ENCODE measurements at regions not wholly inside any gene's neighbourhood (a gene's known extent, or its start where the extent isn't known, plus 50 kb on each side); places are given as distances from the start of the nearest gene placed in this dataset.

DNA sequence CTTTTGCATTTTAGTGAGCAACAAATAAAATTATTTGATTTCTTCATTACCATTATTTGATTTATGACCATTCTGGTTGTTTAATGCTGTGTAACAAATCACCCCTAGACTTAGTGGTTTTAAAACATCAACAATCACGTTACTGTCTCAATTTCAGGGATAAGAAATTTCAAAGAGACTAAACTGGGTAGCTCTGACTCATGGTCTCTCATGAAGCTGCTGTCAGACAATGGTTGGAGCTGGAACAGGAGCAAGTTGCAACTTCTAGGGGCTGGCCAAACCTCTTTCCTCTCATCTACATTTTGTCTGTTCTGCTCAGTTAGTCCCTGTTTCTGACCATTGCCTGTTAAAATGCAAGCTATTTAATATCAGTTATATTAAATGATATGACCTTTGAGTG is 517.0 kb downstream of the KCNH5 start:
- no peak for DNase-seq (ENCODE audit: low spot score)

DNA sequence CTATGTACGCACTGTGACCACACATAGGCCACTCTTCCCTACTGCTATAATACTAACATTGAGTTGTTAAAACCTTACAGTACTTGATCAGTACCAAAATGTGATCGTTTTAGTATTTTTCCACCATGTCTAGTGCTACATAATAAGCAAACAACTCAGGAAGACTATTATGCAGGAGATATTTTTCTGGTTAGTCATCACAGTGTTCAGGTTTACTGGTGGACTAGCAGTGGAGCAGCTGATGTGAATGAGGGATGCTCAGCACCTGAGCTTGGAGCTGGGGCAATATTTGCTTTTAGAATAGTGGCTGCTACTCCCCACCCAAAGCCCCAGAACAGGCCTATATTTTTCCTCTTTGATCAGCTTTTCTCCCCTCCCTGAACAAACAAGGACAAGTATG is 513.1 kb downstream of the KCNH5 start:
- DNase-seq (ENCODE audit: low spot score): no peak

DNA sequence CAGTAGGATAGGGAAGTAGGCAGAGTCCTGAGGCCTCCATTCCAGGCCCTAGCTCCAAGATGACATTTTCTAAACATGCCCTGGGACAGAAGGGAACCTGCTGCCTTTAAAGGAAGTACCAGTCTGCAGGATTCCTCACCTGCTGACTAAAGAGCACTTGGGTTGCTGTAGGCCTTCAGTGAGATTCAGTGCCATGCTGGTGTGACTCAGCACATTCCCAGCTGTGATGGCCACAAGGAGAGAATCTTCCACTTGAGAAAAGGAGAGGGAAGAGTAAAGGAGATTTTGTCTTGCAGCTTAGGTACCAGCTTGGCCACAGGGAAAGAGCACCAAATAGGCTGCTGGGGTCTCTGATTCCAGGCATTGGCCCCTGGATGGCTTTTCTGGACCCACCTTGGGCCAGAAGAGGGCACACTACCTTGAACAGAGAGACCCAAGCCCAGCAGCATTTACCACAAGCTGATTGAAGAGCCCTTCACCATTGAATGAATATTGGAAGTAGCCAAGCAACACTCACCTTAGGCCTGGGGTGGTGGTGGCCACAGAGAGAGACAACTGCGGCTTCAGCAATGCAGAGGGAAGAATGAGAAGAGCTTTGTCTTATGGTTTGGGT is 498.3 kb downstream of the KCNH5 start:
- no peak for DNase-seq (ENCODE audit: low spot score)

DNA sequence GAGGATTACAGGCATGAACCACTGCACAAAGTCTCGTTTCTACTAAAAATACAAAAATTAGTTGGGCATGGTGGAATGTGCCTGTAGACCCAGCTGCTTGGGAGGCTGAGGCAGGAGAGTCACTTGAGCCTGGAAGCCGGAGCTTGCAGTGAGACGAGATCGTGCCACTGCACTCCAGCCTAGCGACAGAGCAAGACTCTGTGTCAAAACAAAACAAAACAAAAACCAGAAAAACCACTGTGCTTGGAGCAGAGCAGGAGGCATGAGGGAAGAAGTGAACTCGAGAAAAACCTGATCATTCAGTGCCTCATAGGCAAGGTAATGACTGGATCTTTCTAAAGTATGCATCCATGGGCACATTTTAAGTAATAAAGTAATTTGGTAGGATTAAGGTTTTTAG is 487.8 kb downstream of the KCNH5 start:
- DNase-seq (ENCODE audit: low spot score): no peak

DNA sequence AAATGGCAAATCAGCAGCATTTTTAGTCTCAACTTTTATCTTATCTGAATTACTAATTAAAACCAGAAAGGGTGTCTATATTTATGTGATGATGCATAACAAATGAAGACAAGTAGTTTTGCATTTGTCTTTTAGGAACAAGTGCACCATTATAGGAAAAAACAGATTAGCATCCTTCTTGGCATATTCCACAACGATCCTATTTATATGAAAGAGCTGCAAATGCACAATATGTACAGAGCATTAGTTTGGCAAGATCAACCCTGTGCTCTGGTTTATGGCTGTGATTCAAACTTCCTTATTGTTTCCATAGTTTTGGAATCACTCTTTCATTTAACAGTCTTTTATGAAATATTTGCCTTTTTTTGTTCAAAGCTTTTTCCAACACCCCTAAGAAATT is 486.8 kb downstream of the KCNH5 start:
- no peak for DNase-seq (ENCODE audit: low spot score)

DNA sequence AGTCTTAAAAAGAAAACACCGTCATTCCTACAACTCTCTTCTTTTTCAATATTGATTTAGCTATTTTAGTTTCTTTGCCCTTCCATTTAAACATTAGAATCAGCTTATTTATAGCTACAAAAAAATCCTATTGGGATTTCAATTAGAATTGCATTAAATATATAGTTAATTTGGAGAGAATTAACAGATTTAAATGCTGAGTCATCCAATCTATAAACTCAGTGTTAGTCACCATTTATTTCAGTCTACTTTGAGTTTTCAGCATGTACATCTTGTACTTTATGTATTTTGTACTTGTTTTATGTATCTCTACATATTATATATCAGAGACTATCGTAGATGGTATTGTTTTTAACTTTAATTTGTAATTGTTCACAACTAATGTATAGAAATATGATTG is 460.0 kb downstream of the KCNH5 start:
- DNase-seq (ENCODE audit: low spot score): no peak

DNA sequence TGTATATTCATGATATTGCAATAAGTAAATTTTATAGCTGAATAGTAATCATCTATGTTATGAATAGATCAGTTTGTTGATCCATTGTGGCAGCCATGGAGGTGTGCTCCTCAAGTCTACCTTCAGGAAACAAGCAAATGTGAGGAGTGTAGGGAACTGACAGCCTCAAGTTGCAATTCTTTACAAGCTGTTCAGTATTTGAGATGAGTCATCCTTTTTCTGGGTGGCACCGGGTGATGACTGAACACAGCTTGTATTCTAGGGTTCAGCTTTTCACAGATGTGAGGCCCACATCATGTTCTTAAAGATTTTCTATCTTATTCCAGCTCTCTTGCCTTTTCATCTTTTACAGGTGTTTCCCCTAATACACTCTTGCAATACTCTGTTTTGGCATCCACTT is 452.4 kb downstream of the KCNH5 start:
- no peak for DNase-seq (ENCODE audit: low spot score)

DNA sequence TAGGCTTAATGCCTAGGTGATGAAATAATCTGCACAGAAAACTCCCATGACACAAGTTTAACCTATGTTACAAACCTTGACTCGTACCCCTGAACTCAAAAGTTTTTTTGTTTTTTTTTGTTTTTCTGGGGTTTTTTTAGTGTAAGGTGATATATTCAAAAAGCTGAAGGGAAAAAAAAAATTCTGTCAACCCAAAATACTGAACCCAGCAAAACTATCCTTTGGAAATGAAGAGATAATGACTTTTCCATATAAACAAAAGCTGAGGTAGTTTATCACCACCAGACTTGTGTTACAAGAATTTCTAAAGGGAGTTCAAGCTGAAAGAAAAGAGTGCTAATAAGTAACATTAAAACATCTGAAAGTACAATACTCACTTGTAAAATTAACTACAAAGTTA is 448.1 kb downstream of the KCNH5 start:
- DNase-seq (ENCODE audit: low spot score): no peak

DNA sequence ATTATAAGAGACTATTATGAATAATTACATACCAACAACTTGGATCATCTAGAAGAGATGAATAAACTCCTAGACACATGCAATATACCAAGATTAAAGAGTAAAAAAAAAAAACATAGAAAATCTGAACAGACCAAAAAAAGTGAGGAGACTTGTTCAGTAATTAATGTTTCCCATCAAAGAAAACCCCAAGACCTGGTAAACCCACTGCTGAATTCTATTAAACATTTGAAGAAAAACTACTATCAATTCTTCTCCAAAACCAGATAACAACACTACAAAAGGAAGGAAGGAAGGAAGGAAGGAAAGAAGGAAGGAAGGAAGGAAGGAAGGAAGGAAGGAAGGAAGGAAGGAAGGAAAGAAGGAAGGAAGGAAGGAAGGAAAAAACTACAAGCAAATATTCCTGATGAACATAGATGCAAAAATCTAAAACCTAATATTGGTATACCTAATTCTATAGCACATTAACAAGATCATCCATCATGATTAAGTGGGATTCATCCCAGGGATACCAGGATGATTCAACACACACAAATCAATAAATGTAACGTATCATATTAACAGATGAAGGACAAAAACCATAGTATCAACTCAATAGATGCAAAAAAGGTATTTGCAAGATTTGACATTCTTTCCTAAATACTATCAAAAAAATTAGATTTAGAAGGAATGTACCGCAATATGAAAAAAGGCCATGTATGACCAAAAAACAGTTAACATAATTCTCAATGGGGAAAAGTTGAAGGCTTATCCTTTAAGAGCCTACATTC is 445.5 kb downstream of the KCNH5 start:
- DNase-seq (ENCODE audit: low spot score): no peak

DNA sequence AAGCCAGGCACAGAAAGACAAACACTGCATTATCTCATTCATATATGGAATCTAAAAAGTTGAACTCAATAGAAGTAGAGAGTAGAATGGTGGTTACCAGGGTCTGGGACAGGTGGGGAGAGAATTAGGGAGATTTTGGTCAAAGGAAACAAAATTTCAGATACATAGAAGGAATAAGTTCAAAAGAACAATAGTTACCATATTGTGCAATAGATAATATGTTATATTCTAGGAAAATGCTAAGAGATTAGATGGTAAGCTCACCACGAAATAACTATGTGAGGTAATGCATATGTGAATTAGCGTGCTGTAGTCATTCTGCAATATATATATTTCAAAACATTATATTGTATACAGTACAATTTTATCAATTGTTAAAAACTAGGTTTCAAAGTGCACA is 442.5 kb downstream of the KCNH5 start:
- no peak for DNase-seq (ENCODE audit: low spot score)

DNA sequence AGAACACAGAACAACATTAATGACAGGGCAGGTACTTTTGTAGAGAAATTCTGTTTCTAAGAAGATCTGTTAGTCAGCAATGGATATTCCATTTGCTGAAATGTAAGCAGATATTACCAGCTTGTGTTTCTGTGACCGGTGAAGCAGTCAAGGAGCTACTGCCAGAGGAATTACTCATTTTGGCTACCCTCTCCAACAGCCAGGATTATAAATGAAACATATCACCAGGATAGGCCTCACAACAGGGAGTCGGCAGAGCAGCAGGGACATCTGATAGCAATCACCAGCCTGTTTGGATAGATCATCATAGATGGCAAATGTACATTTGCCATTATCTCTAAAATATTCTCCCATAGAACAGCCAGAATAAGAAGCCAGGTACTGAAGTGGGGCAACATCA is 440.7 kb downstream of the KCNH5 start:
- DNase-seq (ENCODE audit: low spot score): no peak

DNA sequence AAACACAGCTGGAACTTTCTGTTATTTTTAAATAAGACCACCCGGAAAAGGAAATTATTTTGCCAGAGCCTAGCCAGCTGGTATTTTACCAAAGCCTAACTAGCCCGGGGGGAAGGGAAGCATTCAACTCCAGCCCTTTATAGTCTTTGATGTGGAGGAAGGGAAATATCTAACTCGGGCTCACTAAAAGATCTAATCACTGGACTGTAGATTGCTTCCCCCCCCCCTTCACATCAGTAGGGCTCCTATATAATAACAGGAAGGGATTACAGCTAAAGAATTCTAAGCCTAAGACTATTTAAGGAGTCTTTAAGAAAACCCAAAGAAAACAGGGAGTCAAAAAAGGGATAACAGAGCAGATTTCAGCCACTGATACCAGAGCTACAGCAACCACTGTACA is 431.1 kb downstream of the KCNH5 start:
- no peak for DNase-seq (ENCODE audit: low spot score)

DNA sequence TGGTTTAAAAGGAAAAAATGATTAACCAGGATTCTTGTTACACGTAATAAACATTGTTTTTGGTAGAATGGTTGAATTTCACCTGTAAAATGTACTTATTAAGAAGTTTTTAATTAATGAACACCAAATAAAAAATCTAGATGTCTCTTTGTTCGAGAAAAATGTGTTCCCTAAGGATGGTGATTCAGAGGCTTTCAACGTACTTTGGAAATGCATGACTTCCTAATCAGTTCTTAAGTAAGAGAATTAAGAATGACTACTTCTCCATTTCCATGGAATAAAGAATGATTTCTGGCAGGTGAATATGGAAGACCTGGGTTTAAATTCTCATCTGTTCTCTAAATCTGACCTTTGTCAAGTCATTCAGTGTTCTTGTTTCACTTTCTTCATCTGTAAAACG is 428.6 kb downstream of the KCNH5 start:
- no peak for DNase-seq (ENCODE audit: low spot score)

DNA sequence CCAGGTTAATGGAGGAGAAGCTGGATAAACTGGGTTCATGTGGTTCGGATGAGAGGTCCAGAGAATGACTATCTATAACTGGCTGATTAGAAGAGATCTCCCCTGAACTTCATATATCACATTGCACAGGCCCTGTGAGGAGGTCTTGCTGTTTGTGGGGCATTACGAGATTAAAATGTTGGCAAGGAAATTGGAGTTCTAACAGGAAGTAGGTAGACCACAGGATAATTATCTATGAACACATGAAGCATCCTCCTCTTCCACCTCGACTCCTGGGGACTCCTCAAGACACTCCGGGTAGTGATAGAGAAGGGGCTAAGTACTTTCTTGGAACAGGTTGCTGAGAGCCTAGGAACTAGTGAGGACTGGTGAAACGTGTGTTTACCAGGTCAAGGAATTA is 418.8 kb downstream of the KCNH5 start:
- DNase-seq (ENCODE audit: low spot score): no peak

DNA sequence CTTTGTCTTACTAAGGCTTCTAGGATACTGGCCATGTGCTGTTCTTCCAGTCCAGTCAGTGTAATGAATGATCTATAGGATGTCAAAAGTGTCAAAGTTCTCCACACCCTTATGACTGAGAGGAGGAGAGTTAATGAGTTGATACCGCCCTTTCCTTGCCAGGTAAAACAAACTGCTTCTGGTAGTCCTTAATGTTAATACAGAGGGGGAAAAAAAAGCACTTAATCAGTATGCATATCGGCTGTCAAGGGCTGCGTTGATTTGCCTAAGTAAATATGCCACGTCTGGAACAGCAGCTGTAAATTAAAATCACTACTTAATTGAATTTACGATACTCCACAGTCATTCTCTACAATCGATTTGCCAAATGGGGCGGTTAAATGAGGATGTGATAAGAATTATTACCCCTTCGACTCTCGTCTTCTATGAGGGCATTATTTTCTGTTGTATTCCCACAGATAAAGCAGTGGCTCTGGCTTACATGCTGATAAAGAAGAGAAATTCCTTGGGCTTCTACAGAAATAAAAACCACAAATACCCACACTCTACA is 416.0 kb downstream of the KCNH5 start:
- no peak for DNase-seq (ENCODE audit: low spot score)

DNA sequence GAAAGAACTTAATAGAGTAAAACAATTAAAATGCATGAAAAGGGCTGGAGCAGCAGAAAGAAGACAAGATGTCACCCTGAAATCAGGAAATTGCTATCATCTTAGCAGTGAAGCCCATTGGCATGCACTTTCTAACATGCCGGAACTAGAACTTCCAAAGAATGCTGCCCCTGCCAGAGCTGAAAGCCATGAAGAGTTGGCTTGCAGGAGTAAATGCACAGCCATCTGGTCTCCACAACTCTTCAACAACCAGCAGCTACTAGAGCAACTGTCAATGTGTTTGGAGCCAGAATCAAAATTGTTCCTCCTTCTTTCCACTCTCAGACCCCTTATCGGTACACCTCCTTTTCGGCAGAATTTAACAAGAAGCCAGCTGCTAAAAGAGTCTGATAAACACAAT is 414.1 kb downstream of the KCNH5 start:
- DNase-seq (ENCODE audit: low spot score): no peak

DNA sequence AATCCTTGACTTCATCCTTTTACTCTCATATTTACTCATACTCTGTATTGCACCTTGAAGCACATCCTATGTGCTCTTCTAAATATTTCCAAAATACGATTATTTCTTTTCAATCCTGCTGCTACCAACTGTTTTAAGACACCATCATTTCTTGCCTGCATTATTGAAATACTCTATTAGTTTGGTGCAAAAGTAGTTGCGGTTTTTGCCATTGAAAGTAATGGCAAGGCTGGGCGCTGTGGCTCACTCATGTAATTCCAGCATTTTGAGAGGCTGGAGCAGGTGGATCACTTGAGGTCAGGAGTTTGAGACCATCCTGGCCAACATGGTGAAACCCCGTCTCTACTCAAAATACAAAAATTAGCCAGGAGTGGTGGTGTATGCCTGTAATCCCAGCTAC is 412.5 kb downstream of the KCNH5 start:
- DNase-seq (ENCODE audit: low spot score): no peak

DNA sequence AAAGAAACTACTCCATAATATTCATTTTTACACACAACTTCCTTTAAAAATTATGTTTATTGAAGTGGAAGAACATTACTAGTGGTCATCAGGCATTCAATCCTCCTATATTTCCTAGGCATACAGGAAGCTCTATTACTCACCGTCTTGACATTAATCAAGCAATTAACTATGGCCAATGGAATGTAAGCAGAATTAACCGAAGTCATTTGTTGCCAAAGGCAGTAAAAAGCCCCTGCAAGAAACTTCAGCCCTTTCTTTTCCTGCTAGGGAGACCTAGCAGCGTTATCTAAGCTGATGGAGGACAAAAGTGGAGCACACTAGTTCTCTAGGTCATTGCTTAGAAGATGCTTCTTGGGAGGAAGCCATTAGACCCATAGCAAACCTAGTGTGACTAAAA is 399.6 kb downstream of the KCNH5 start:
- no peak for DNase-seq (ENCODE audit: low spot score)

Data from hepatic stellate cell (primary cell).